Eye (tissue), 1 donor: ENCODE measurements at regions not wholly inside any gene's neighbourhood (a gene's known extent, or its start where the extent isn't known, plus 50 kb on each side); places are given as distances from the start of the nearest gene placed in this dataset.
A peak's percentile ranks its signal among the peaks of the same experiment; 100 is the strongest.
"Not testable (repeated sequence)": the region's sequence is repeated elsewhere in the genome, so short reads cannot be mapped to it uniquely, and the experiment has no call there.

Experiments
- DNase-seq: peaks from one replicate; pipeline ENCODE4 v3.0.0-alpha.2; 2015

GRCh38 chr12:64552510-64552909, 57.8 kb upstream of the RASSF3 start:
- DNase-seq, result not testable (repeated sequence)

- not testable (repeated sequence) for DNase-seq
Measured at GRCh38 chr12:64553689-64554088, 56.6 kb upstream of the RASSF3 start.

GRCh38 chr12:64556231-64556630, 54.1 kb upstream of the RASSF3 start:
- no peak for DNase-seq

GRCh38 chr12:64558754-64559153, 51.5 kb upstream of the RASSF3 start:
- DNase-seq, result no peak

GRCh38 chr12:64560396-64561301, 49.6 kb upstream of the RASSF3 start:
- DNase-seq, result peak; percentile 66
